Stimulated activated CD8-positive, alpha-beta memory T cell treated with anti-CD3 and anti-CD28 coated beads, Interleukin-4, amount 100 ng/mL, for 48 hours (primary cell): ENCODE measurements at regions not wholly inside any gene's neighbourhood (a gene's known extent, or its start where the extent isn't known, plus 50 kb on each side); places are given as distances from the start of the nearest gene placed in this dataset.

ENCODE experiments used
- DNase-seq: peaks from one replicate; pipeline ENCODE4 v3.0.0-alpha.2; 2020

DNA sequence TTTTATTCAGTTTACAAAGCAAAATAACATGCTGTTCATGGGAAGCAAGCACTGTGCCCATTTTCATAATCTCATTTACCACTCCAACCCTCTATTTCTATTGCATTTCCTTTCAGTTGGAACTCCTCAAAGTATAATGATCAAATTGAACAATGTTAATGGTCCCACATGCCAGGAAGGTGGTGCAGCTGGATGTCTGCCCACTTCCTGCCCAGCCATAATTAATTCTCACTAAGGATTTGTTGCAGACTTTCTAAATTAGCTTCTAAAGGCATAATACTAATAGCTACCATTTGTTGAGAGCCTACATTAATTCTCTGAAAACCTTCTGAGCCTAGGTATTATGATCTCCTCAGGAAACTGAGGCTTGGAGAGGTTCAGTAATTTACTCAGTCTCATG lies 316.1 kb upstream of the TPM1 start:
- DNase-seq, result no peak

- DNase-seq, result no peak
These were observed 315.0 kb upstream of the TPM1 start for GRCh38 chr15:62727501-62727900.

DNA sequence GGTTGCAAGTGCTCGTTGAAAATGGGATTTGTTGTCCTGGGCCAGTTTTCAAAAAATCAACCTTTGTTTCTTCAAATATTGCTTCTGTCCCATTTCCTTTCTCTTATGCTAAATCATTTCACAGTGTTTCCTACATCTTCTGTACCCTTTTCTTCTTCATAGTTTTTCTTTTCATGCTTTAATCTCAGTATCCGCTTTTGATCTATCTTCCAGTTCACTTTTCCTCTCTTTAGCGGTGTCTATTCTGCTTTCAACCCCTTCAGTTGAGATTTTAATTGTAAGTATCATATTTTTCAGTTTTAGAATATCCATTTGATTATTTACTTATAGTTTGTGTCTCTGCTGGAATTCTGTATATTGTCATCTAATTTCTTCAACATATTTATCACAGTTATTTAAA lies 311.7 kb upstream of the TPM1 start:
- no peak for DNase-seq

DNA sequence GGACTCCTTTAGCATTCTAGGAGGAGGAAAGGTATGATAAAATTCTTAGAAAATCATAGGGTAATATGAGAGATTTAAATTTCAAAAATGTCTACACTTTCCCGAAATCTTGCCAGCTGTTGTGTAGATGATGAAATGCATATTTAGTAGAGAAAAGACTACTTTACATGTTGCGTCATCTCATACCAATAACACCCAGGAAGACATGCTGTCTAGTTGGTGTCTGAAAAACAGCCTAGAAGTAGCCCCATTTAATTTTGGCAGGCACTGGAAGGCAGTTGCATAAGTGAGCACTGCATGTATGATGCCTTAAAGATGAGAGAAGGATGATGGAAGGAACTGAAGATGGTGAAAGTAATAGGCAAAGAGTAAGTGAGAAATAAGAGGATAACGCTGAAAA lies 310.5 kb upstream of the TPM1 start:
- DNase-seq, result no peak

- DNase-seq, result no peak
These were observed 307.8 kb upstream of the TPM1 start for GRCh38 chr15:62734706-62735105.

GRCh38 chr15:62736756-62737155 lies 305.8 kb upstream of the TPM1 start:
- no peak for DNase-seq

GRCh38 chr15:62737551-62737950 lies 305.0 kb upstream of the TPM1 start:
- DNase-seq, result no peak

DNA sequence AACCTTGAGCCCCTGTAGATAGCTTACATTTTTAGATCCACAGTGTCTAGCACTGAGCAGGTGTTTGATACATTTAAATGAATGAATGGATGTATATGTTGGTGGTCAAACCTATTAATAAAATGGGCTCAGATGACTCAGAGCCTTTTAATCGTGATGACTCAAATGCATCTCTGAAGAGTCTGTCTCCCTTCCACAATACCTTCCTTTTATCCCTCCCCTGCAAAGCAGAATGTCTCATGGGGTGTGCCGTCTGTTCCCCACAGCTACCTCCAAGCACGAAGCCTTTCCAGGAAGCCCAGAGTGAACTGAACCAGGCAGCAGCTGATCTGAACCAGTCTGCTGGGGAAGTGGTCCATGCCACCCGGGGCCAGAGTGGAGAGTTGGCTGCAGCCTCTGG lies 303.5 kb upstream of the TPM1 start:
- no peak for DNase-seq

GRCh38 chr15:62739507-62739906 lies 303.0 kb upstream of the TPM1 start:
- DNase-seq, result no peak

DNA sequence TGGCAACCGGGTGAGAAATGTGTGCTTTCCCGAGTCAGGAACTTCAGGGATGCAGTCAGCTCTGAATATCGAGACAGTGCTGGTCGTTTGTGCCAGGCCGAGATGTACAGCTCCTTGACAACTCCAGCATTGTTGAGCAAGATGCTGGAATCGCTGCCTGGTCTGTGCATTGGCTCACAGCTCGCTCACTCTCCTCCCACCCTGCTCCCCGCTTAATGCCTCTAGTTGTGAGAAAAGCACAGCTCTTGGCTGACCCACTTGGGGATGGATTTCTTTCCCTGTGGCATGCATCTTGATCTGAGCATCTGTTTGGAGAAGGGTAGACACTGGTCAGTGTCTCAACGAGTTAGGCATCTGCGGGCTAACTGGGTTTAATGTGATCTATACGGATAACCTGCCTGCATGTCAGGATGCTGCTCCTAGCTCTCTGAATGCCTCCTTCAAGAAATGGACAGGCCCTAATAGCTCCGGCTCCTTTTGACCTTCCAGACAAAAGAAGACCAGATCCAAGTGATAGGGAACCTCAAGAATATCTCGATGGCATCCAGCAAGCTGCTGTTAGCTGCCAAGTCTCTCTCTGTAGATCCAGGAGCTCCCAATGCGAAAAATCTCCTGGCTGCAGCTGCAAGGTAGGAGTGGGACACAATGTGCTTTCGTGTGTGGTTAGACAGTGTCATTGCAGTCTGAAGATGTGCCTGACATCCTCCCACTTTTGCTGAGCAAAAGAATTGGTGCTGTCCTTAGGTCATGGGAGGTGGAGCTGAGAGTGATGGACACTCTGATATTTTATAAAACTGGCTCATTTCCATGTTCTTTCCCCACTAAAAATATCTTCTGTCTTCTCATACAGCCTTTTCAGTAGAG lies 302.2 kb upstream of the TPM1 start:
- no peak for DNase-seq

DNA sequence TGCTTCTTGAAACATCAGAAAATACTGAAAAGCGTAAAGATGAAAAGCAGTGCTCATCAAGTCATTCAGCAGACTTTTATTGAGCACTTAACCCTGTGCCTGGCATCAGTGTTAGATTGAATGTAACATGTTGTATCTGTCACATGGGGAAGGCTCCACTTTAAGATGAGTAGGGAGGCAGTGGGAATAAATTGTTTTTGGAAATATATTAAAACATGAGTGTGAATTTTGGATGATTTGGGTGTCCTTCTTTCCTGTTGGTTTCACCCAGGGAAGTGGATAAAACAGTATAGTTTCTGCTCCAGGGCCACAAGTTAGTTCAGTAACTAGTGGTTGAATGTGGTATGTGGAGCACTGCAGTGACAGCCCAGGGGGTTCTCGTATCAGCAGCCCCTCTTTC lies 301.4 kb upstream of the TPM1 start:
- no peak for DNase-seq

DNA sequence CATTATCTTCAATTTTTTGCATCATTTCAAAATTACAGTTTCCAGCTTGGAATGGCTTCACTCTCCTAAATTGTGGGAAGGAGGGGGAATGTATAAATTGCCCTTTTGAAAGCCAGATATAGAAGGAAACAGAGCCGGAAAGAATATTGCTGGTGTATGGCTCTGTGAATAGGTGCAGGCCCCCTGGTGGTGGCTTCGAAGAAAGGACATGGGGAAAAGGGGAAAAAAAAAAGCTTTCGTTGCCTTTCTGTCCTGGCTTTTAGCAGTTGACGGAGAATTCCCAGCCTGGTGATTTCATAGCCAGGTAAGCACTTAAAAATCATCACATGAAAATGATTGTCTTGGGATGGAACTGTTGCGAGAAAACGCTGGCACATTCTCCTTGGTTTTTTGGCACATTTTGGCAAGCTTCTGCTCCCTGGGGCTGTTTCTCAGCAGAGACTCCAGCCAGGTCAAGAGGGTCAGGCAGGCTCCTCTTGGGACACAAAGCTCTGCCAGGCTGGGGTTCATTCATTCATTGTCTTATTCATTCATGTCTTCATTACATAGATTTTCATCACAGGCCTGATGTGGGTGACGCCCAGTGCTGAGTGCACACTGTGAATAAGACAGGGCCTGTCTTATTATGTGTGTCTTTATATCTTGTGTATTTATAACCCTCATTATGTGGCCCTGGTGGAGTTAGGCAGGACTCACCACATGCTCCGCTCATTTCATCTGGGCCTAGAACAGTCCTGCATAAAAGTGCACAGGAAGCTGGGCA lies 300.0 kb upstream of the TPM1 start:
- peak; percentile 49 for DNase-seq

DNA sequence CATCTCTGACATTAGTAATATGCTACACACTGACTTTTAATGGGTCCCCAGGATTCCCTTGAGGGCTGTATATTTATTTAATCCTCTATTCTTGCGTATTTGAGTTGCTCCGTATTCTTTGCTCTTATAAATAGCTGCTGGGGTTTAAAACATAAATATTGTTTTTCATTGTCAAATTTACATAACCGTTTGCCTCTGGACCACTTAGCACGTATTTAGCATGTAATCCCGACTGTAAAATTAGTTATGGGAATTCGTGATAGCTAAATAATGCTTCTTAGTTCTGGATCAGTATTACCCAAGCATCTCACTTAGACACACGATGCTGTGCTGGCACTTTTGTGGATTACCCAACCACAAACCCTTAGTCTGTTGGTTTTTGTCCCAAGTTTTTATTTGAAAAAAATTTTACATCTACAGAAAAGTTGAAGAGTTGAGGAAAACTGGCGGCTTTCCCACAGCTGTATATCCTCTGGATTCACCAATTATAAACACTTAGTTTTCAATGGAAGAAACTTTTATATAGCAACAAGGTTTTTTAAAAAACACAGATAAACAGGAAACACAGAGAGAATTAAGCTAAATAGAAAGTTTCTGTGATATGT lies 296.8 kb upstream of the TPM1 start:
- no peak for DNase-seq

DNA sequence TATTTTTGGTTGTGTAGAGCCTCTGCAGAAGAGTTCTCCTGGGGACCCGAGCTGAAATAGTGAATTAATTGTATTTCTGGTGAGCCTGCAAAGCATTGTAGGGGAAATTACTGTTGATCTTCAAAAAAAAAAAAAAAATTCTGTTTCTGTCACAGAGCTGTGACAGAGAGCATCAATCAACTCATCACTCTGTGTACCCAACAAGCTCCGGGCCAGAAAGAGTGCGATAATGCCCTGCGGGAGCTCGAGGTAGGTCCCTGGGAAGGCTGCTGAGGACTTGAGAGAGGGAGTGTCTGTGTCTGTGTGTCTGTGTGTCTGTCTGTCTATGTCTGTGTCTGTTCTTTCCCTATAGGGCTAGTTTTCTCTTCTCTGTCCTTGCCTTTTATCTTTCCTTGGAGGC lies 294.4 kb upstream of the TPM1 start:
- DNase-seq, result no peak

GRCh38 chr15:62749036-62749815 lies 293.3 kb upstream of the TPM1 start:
- DNase-seq, result no peak

GRCh38 chr15:62750471-62750870 lies 292.1 kb upstream of the TPM1 start:
- DNase-seq, result no peak

- no peak for DNase-seq
These were observed 289.7 kb upstream of the TPM1 start for GRCh38 chr15:62752657-62753517.

DNA sequence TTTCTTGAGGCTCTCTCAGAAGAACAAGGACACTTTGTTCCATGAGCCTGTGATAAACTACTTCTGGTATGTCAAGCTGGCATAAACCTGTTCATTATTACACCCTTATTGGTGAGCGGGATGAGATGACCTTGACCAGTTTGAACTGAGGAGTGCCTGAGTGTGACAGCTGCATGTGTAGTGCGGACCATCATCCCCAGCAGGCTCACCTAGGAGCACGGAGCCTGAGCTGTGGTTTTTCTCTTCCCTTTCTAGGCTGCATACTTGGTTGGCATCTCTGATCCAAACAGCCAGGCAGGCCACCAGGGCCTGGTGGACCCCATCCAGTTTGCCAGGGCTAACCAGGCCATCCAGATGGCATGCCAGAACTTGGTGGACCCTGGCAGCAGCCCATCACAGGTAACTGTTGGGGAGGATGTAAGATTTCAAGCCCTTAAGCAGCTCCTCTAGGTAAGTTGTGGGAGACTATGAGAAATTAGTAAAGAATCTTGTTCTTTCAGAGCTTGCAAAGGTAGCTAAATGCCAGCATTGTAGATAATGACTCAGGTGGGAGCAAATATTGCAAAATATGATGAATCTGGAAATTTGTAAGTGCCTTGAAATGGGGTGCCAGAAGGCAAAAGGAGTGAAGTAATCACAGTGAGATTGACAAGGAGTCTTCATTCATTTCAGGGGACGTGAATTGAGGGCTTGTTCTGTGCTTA lies 288.9 kb upstream of the TPM1 start:
- DNase-seq, result no peak

DNA sequence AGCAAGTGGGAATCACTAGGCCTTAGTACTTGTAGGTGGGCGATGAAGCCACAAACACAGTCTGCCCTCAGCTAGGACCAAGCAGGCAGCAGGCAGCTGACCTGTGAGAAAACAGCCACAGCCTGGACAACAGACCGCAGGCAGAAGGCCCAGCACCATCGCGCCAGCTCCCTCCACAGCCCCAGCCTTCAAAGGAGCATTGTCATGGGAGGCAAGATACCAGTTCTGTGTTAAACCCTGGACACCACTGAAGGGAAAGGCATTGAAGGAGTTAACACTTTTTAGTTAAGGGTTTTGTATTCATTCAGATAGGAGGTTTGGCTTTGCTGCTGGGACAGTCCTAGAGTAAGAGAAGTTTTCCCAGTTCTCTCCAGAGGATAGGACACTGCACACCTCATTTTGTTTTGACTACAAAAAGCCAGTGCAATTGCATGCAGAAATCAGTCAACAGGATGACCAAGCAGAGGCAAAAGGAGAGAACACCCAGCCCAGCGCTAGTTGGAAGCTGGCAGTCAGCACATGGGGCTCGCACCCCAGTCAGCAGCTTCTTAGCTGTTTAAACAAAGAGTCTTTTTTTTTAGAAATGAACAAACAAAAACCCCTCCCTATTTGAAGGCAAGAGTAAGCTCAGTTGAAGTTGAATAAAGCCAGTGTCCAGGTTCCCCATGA lies 286.1 kb upstream of the TPM1 start:
- DNase-seq, result no peak

DNA sequence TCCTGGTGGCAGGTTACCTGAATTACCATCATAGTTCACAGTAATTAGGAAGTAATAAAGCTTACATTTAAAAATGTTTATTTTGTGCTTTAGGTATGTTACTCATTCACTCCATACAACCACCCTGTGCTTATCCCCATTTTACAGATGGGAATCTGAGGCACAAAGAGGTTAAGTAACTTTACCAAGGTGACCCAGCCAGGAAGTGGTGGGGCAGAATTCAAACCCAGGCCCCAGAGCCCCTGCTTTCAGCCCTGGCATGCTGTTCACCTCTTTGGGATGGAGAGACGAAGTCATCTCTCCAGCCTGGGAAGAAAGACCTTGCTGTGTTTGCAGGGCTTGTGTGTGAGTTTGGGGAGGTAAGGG lies 285.6 kb upstream of the TPM1 start:
- DNase-seq, result no peak

DNA sequence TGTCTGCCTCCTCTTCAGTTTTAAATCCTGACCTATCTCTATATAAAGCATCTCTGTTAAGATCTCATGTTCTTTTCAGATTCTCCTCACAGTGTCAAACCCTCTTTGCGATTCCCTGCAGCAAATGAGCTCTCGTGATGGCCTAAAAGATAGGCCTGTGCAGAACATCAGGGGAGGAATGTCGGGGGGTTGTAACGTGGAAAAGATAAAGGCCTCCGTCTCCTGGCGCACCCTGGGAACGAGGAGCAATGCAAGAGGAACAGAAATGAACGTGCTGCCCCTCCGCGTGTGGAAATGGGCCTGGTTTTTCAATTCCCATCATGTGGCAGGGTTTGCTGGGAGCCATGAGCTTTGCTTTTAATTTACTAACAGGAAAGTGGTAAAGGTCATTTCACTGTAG lies 285.0 kb upstream of the TPM1 start:
- no peak for DNase-seq
